ENCODE measurements at regions not wholly inside any gene's neighbourhood (a gene's known extent, or its start where the extent isn't known, plus 50 kb on each side); places are given as distances from the start of the nearest gene placed in this dataset.

GRCh38 chr4:177987896-177988295 lies 545.7 kb upstream of the AGA start:
- no peak for TF ChIP-seq POLR2A (IDR thresholded peaks at IDR 0.05; ENCODE audit: low read depth, low read length)
- no peak for TF ChIP-seq POLR2AphosphoS5 (IDR thresholded peaks at IDR 0.05; ENCODE audit: low read depth, low read length)
- no peak for TF ChIP-seq TAF1 (IDR thresholded peaks at IDR 0.05; ENCODE audit: borderline replicate concordance, low read depth, low read length)
